Lower leg skin (tissue), 4 donors: ENCODE measurements at regions not wholly inside any gene's neighbourhood (a gene's known extent, or its start where the extent isn't known, plus 50 kb on each side); places are given as distances from the start of the nearest gene placed in this dataset.

Experiments used
- DNase-seq, 2 donors: peaks; one replicate each; pipeline ENCODE4 v3.0.0-alpha.2; 2019; ENCODE audit warnings: low spot score in 2 of 2
- H3K4me3 ChIP-seq: fragments of 200-600 bp; sonication (generic); 2 replicates; pipeline ENCODE4 v1.5.1; 2017; ENCODE audit warnings: mild to moderate bottlenecking, low read depth; ENCODE audit not compliant: poor library complexity, severe bottlenecking
- POLR2A ChIP-seq, 2 donors: fragments of 450-650 bp; IDR thresholded peaks; one replicate each; pipeline ENCODE4 v1.6.1; 2016 to 2017; ENCODE audit warnings: antibody characterized with exemption in 2 of 2, mild to moderate bottlenecking in 1 of 2, moderate library complexity in 1 of 2
- WGBS, 2 donors: methylation state at CpG; one replicate each; pipeline ENCODE4 v1.1.5; 2018; 5-methylcytosine and 5-hydroxymethylcytosine counted together
- intact Hi-C: fragments of 100-400 bp; cut with DNase I; formaldehyde crosslinking; loops from one replicate; pipeline ENCODE4 v1.15.0; 2023; ENCODE audit warnings: low total_unique reads
- TF ChIP-seq, protein P1 (sequence below), 3 donors: fragments of 450-650 bp; IDR thresholded peaks; one replicate each; pipeline ENCODE4 v1.5.1; 2016; ENCODE audit warnings: antibody characterized with exemption in 3 of 3, mild to moderate bottlenecking in 3 of 3, moderate library complexity in 2 of 3

GRCh38 chr7:69358163-69358821 is 240.0 kb upstream of the AUTS2 start:
- WGBS, 2 donors, result 43 to 66% methylated on average over 3 of the region's 3 CpGs
- no peak overlapping the region for H3K4me3 ChIP-seq
- intact Hi-C loops, result no loop called here

DNA sequence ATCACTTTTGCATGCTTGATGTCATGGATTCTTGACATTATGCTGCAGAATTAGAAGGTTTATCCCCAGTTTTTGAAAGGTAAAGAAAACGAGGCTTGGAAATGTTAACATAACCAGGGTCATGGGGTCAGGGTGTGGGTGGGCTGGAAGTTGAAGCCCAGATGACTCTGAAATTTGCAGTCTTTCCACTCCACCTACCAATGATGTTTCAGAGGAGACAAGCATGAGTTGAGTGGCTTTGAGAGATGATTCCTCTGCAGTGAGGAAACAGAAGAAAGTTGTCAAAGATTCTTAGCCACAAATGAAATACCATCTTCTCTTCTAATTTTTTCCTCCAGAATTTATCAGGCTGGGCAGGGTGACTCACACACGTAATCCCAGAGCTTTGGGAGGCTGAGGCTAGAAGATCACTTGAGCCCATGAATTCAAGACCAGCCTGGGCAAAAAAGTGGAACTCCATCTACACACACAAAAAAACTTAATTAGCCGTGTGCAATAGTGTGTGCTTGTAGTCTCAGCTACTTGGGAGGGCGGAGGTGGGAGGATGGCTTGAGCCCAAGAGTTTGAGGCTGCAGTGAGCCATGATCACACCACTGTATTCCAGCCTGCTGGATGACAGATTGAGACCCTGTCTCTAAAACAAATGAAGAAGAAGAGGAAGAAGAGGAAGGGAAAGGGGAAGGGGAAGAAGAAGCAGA is 239.1 kb upstream of the AUTS2 start:
- WGBS, 2 donors, result 58 to 60% methylated on average over 4 of the region's 4 CpGs
- no peak for DNase-seq
- TF ChIP-seq, protein P1, sequence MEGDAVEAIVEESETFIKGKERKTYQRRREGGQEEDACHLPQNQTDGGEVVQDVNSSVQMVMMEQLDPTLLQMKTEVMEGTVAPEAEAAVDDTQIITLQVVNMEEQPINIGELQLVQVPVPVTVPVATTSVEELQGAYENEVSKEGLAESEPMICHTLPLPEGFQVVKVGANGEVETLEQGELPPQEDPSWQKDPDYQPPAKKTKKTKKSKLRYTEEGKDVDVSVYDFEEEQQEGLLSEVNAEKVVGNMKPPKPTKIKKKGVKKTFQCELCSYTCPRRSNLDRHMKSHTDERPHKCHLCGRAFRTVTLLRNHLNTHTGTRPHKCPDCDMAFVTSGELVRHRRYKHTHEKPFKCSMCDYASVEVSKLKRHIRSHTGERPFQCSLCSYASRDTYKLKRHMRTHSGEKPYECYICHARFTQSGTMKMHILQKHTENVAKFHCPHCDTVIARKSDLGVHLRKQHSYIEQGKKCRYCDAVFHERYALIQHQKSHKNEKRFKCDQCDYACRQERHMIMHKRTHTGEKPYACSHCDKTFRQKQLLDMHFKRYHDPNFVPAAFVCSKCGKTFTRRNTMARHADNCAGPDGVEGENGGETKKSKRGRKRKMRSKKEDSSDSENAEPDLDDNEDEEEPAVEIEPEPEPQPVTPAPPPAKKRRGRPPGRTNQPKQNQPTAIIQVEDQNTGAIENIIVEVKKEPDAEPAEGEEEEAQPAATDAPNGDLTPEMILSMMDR (IDR thresholded peaks at IDR 0.05), result no peak
- TF ChIP-seq POLR2A (IDR thresholded peaks at IDR 0.05), result no peak
- intact Hi-C loops, result no loop called here
- no peak overlapping the region for H3K4me3 ChIP-seq

More at GRCh38 chr7:69358163-69358821, 240.0 kb upstream of the AUTS2 start:
- no peak for TF ChIP-seq POLR2A (IDR thresholded peaks at IDR 0.05)
- TF ChIP-seq, protein P1 (IDR thresholded peaks at IDR 0.05), result no peak
- DNase-seq, result no peak

DNA sequence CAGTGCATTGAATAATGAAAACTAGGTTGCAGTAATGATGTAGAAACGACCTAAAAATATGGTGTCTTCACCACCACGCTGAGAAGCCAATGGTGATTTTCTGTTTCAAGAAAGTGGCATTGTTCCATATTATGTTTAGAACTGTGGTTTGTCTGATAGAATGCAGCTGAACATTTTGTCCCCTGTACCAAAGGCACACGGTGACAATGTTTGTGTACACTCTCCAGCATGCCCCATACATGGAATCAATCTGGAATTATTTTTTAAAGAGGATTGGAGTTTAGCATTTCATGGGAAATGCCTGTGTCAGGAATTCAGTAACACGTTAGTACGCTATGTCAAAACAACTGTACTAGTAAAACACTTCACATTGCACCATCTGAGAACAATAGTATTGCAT is 237.4 kb upstream of the AUTS2 start:
- 71 to 73% methylated on average over 5 of the region's 5 CpGs for WGBS, 2 donors
- no peak for DNase-seq
- no peak for TF ChIP-seq POLR2A (IDR thresholded peaks at IDR 0.05)
- TF ChIP-seq, protein P1 (IDR thresholded peaks at IDR 0.05), result no peak

GRCh38 chr7:69363136-69363535 is 235.1 kb upstream of the AUTS2 start:
- 95 to 97% methylated on average over 9 of the region's 9 CpGs for WGBS, 2 donors
- DNase-seq, result no peak
- H3K4me3 ChIP-seq, result no peak overlapping the region
- intact Hi-C loops, result no loop called here
- TF ChIP-seq, protein P1 (IDR thresholded peaks at IDR 0.05), result no peak
- TF ChIP-seq POLR2A (IDR thresholded peaks at IDR 0.05), result no peak

More for the DNA sequence above, 237.4 kb upstream of the AUTS2 start:
- intact Hi-C loops, result no loop called here
- H3K4me3 ChIP-seq, result no peak overlapping the region

- no peak overlapping the region for H3K4me3 ChIP-seq
- intact Hi-C loops, result no loop called here
- TF ChIP-seq POLR2A (IDR thresholded peaks at IDR 0.05), result no peak
- TF ChIP-seq, protein P1 (IDR thresholded peaks at IDR 0.05), result no peak
- WGBS, 2 donors, result 52 to 55% methylated on average over 9 of the region's 9 CpGs
- no peak for DNase-seq
Measured at GRCh38 chr7:69364813-69365643, 233.2 kb upstream of the AUTS2 start.
